ENCODE measurements at regions not wholly inside any gene's neighbourhood (a gene's known extent, or its start where the extent isn't known, plus 50 kb on each side); places are given as distances from the start of the nearest gene placed in this dataset.

GRCh38 chr5:54874337-54875021, 110.9 kb downstream of the ESM1 start:
- TF ChIP-seq GATA3 (IDR thresholded peaks at IDR 0.05; ENCODE audit: low read depth, low read length) = no peak
- no peak for TF ChIP-seq GATA2 (IDR thresholded peaks at IDR 0.05; ENCODE audit: low read depth, low read length)

GRCh38 chr5:54873691-54874090, 111.7 kb downstream of the ESM1 start:
- TF ChIP-seq GATA2 (IDR thresholded peaks at IDR 0.05; ENCODE audit: low read depth, low read length) (no peak), GATA3 (IDR thresholded peaks at IDR 0.05; ENCODE audit: low read depth, low read length) (no peak)

GRCh38 chr5:54872810-54873209, 112.6 kb downstream of the ESM1 start:
- TF ChIP-seq GATA2 (IDR thresholded peaks at IDR 0.05; ENCODE audit: low read depth, low read length) = no peak
- TF ChIP-seq GATA3 (IDR thresholded peaks at IDR 0.05; ENCODE audit: low read depth, low read length) = no peak

GRCh38 chr5:54870271-54870670, 115.1 kb downstream of the ESM1 start:
- TF ChIP-seq GATA2 (IDR thresholded peaks at IDR 0.05; ENCODE audit: low read depth, low read length) (no peak), GATA3 (IDR thresholded peaks at IDR 0.05; ENCODE audit: low read depth, low read length) (no peak)

- TF ChIP-seq GATA3 (IDR thresholded peaks at IDR 0.05; ENCODE audit: low read depth, low read length) (no peak), GATA2 (IDR thresholded peaks at IDR 0.05; ENCODE audit: low read depth, low read length) (no peak)
Observed at GRCh38 chr5:54869691-54870090, 115.7 kb downstream of the ESM1 start.

- no peak for TF ChIP-seq GATA3 (IDR thresholded peaks at IDR 0.05; ENCODE audit: low read depth, low read length)
- TF ChIP-seq GATA2 (IDR thresholded peaks at IDR 0.05; ENCODE audit: low read depth, low read length) = no peak
Observed at GRCh38 chr5:54868511-54869483, 116.6 kb downstream of the ESM1 start.

GRCh38 chr5:54867310-54867944, 118.0 kb downstream of the ESM1 start:
- TF ChIP-seq GATA3 (IDR thresholded peaks at IDR 0.05; ENCODE audit: low read depth, low read length) (no peak), GATA2 (IDR thresholded peaks at IDR 0.05; ENCODE audit: low read depth, low read length) (no peak)

- TF ChIP-seq GATA2 (IDR thresholded peaks at IDR 0.05; ENCODE audit: low read depth, low read length) = no peak
- TF ChIP-seq GATA3 (IDR thresholded peaks at IDR 0.05; ENCODE audit: low read depth, low read length) = no peak
Observed at GRCh38 chr5:54862036-54862435, 123.4 kb downstream of the ESM1 start.

GRCh38 chr5:54861212-54861894, 124.0 kb downstream of the ESM1 start:
- TF ChIP-seq GATA2 (IDR thresholded peaks at IDR 0.05; ENCODE audit: low read depth, low read length) = no peak
- no peak for TF ChIP-seq GATA3 (IDR thresholded peaks at IDR 0.05; ENCODE audit: low read depth, low read length)

GRCh38 chr5:54860321-54860720, 125.1 kb downstream of the ESM1 start:
- no peak for TF ChIP-seq GATA3 (IDR thresholded peaks at IDR 0.05; ENCODE audit: low read depth, low read length)
- TF ChIP-seq GATA2 (IDR thresholded peaks at IDR 0.05; ENCODE audit: low read depth, low read length) = no peak

- TF ChIP-seq GATA3 (IDR thresholded peaks at IDR 0.05; ENCODE audit: low read depth, low read length) (no peak), GATA2 (IDR thresholded peaks at IDR 0.05; ENCODE audit: low read depth, low read length) (no peak)
Observed at GRCh38 chr5:54859316-54859715, 126.1 kb downstream of the ESM1 start.

GRCh38 chr5:54854883-54855581, 130.4 kb downstream of the ESM1 start:
- TF ChIP-seq GATA2 (IDR thresholded peaks at IDR 0.05; ENCODE audit: low read depth, low read length) = no peak
- TF ChIP-seq GATA3 (IDR thresholded peaks at IDR 0.05; ENCODE audit: low read depth, low read length) = no peak

- TF ChIP-seq GATA3 (IDR thresholded peaks at IDR 0.05; ENCODE audit: low read depth, low read length) (no peak), GATA2 (IDR thresholded peaks at IDR 0.05; ENCODE audit: low read depth, low read length) (no peak)
Observed at GRCh38 chr5:54852007-54852406, 133.4 kb downstream of the ESM1 start.
